ENCODE measurements at regions not wholly inside any gene's neighbourhood (a gene's known extent, or its start where the extent isn't known, plus 50 kb on each side); places are given as distances from the start of the nearest gene placed in this dataset.

GRCh38 chr12:47577206-47577989 is 128.4 kb downstream of the RPAP3 start:
- Mint-ChIP-seq H3K9me3 (no peaks in the 10 kb centered on the region), H3K4me1 (ENCODE audit: low read depth) (no peaks in the 10 kb centered on the region), H3K36me3 (ENCODE audit: low read depth) (no peaks in the 10 kb centered on the region), H3K4me3 (no peak overlapping the region), H3K27me3 (peaks cover 2% of the 10 kb centered on the region), H3K27ac (no peak overlapping the region)
- intact Hi-C loops (cut with micrococcal nuclease): no loop called here

GRCh38 chr12:47576289-47576945 is 129.4 kb downstream of the RPAP3 start:
- Mint-ChIP-seq H3K27me3 (peaks cover 2% of the 10 kb centered on the region), H3K36me3 (ENCODE audit: low read depth) (no peaks in the 10 kb centered on the region), H3K27ac (no peak overlapping the region), H3K9me3 (no peaks in the 10 kb centered on the region), H3K4me1 (ENCODE audit: low read depth) (no peaks in the 10 kb centered on the region), H3K4me3 (no peak overlapping the region)
- intact Hi-C loops (cut with micrococcal nuclease): no loop called here

GRCh38 chr12:47574252-47575021 is 131.4 kb downstream of the RPAP3 start:
- Mint-ChIP-seq H3K4me3 (no peak overlapping the region), H3K27ac (no peak overlapping the region), H3K9me3 (no peaks in the 10 kb centered on the region), H3K36me3 (ENCODE audit: low read depth) (no peaks in the 10 kb centered on the region), H3K27me3 (peaks cover 4% of the 10 kb centered on the region), H3K4me1 (ENCODE audit: low read depth) (no peaks in the 10 kb centered on the region)
- intact Hi-C loops (cut with micrococcal nuclease): no loop called here

- Mint-ChIP-seq H3K4me1 (ENCODE audit: low read depth) (no peaks in the 10 kb centered on the region), H3K9me3 (no peaks in the 10 kb centered on the region), H3K36me3 (ENCODE audit: low read depth) (no peaks in the 10 kb centered on the region), H3K4me3 (no peak overlapping the region), H3K27me3 (peaks cover 4% of the 10 kb centered on the region), H3K27ac (no peak overlapping the region)
- intact Hi-C loops (cut with micrococcal nuclease): no loop called here
Observed at GRCh38 chr12:47573146-47573659, 132.6 kb downstream of the RPAP3 start.

- Mint-ChIP-seq H3K4me3 (no peak overlapping the region), H3K27ac (no peak overlapping the region), H3K27me3 (peaks cover 4% of the 10 kb centered on the region), H3K36me3 (ENCODE audit: low read depth) (no peaks in the 10 kb centered on the region), H3K9me3 (no peaks in the 10 kb centered on the region), H3K4me1 (ENCODE audit: low read depth) (no peaks in the 10 kb centered on the region)
- intact Hi-C loops (cut with micrococcal nuclease): no loop called here
Observed at GRCh38 chr12:47570151-47570550, 135.7 kb downstream of the RPAP3 start.

GRCh38 chr12:47562201-47562600 is 143.6 kb downstream of the RPAP3 start:
- intact Hi-C loops (cut with micrococcal nuclease): no loop called here
- Mint-ChIP-seq H3K9me3 (no peaks in the 10 kb centered on the region), H3K27ac (no peak overlapping the region), H3K27me3 (peaks cover 1% of the 10 kb centered on the region), H3K4me3 (no peak overlapping the region), H3K36me3 (ENCODE audit: low read depth) (no peaks in the 10 kb centered on the region), H3K4me1 (ENCODE audit: low read depth) (peaks cover 9% of the 10 kb centered on the region)

- Mint-ChIP-seq H3K9me3 (no peaks in the 10 kb centered on the region), H3K36me3 (ENCODE audit: low read depth) (no peaks in the 10 kb centered on the region), H3K27ac (no peak overlapping the region), H3K4me1 (ENCODE audit: low read depth) (peaks cover 9% of the 10 kb centered on the region), H3K4me3 (no peak overlapping the region), H3K27me3 (peaks cover 1% of the 10 kb centered on the region)
- intact Hi-C loops (cut with micrococcal nuclease): no loop called here
Observed at GRCh38 chr12:47561746-47562145, 144.1 kb downstream of the RPAP3 start.

GRCh38 chr12:47560415-47560814 is 145.4 kb downstream of the RPAP3 start:
- Mint-ChIP-seq H3K4me3 (no peak overlapping the region), H3K27me3 (peaks cover 1% of the 10 kb centered on the region), H3K27ac (no peak overlapping the region), H3K36me3 (ENCODE audit: low read depth) (no peaks in the 10 kb centered on the region), H3K4me1 (ENCODE audit: low read depth) (peaks cover 9% of the 10 kb centered on the region), H3K9me3 (no peaks in the 10 kb centered on the region)
- intact Hi-C loops (cut with micrococcal nuclease): no loop called here

GRCh38 chr12:47558625-47559345 is 147.0 kb downstream of the RPAP3 start:
- H3K27me3 Mint-ChIP-seq: peaks cover 1% of the 10 kb centered on the region
- peaks cover 8% of the 10 kb centered on the region for H3K9me3 Mint-ChIP-seq
- intact Hi-C loops (cut with micrococcal nuclease): no loop called here
- H3K4me3 Mint-ChIP-seq: no peak overlapping the region
- H3K36me3 Mint-ChIP-seq (ENCODE audit: low read depth): no peaks in the 10 kb centered on the region
- H3K4me1 Mint-ChIP-seq (ENCODE audit: low read depth): peaks cover 9% of the 10 kb centered on the region
- no peak overlapping the region for H3K27ac Mint-ChIP-seq

- Mint-ChIP-seq H3K27me3 (peaks cover 1% of the 10 kb centered on the region), H3K4me1 (ENCODE audit: low read depth) (peaks cover 9% of the 10 kb centered on the region), H3K27ac (no peak overlapping the region), H3K4me3 (no peak overlapping the region), H3K36me3 (ENCODE audit: low read depth) (no peaks in the 10 kb centered on the region), H3K9me3 (peaks cover 18% of the 10 kb centered on the region)
- intact Hi-C loops (cut with micrococcal nuclease): no loop called here
Observed at GRCh38 chr12:47557386-47557785, 148.4 kb downstream of the RPAP3 start.

- Mint-ChIP-seq H3K4me3 (no peak overlapping the region), H3K27ac (no peak overlapping the region), H3K27me3 (peaks cover 1% of the 10 kb centered on the region), H3K36me3 (ENCODE audit: low read depth) (no peaks in the 10 kb centered on the region), H3K4me1 (ENCODE audit: low read depth) (peaks cover 9% of the 10 kb centered on the region), H3K9me3 (peaks cover 18% of the 10 kb centered on the region)
- intact Hi-C loops (cut with micrococcal nuclease): no loop called here
Observed at GRCh38 chr12:47556261-47557030, 149.4 kb downstream of the RPAP3 start.

GRCh38 chr12:47554046-47554653 is 151.7 kb downstream of the RPAP3 start:
- Mint-ChIP-seq H3K27me3 (peaks cover 1% of the 10 kb centered on the region), H3K4me3 (no peak overlapping the region), H3K9me3 (peaks cover 18% of the 10 kb centered on the region), H3K27ac (no peak overlapping the region), H3K4me1 (ENCODE audit: low read depth) (no peaks in the 10 kb centered on the region), H3K36me3 (ENCODE audit: low read depth) (no peaks in the 10 kb centered on the region)
- intact Hi-C loops (cut with micrococcal nuclease): no loop called here

GRCh38 chr12:47553266-47553665 is 152.6 kb downstream of the RPAP3 start:
- no peak overlapping the region for H3K27ac Mint-ChIP-seq
- no peaks in the 10 kb centered on the region for H3K4me1 Mint-ChIP-seq (ENCODE audit: low read depth)
- no peaks in the 10 kb centered on the region for H3K36me3 Mint-ChIP-seq (ENCODE audit: low read depth)
- peaks cover 18% of the 10 kb centered on the region for H3K9me3 Mint-ChIP-seq
- H3K4me3 Mint-ChIP-seq: no peak overlapping the region
- intact Hi-C loops (cut with micrococcal nuclease): no loop called here
- no peaks in the 10 kb centered on the region for H3K27me3 Mint-ChIP-seq

All from dendritic cell treated with granulocyte-macrophage colony-stimulating factor and Interleukin-4, amounts not matched to agents 40 ng/mL and 50 ng/mL, for 4 days (primary cell).